Spinal cord (tissue), 9 donors: ENCODE measurements at regions not wholly inside any gene's neighbourhood (a gene's known extent, or its start where the extent isn't known, plus 50 kb on each side); places are given as distances from the start of the nearest gene placed in this dataset.

Experiments used
- DNase-seq, 6 donors: peaks; one replicate each; pipeline versions ENCODE4 v3.0.0 to v3.0.0-alpha.2; 2013 to 2015; ENCODE audit warnings: low spot score in 6 of 6, low read depth in 4 of 6
- H3K27ac ChIP-seq: one replicate; pipeline ENCODE4 v1.5.1; 2013; ENCODE audit warnings: low read depth, low read length, control low read depth
- H3K27me3 ChIP-seq: one replicate; pipeline ENCODE4 v1.6.1; 2013; ENCODE audit warnings: low read length; ENCODE audit not compliant: control insufficient read depth, insufficient read depth
- H3K36me3 ChIP-seq: one replicate; pipeline ENCODE4 v1.6.1; 2013; ENCODE audit warnings: low read length; ENCODE audit not compliant: control insufficient read depth, insufficient read depth
- H3K4me1 ChIP-seq: one replicate; pipeline ENCODE4 v1.6.1; 2013; ENCODE audit warnings: low read length; ENCODE audit not compliant: control insufficient read depth, insufficient read depth
- H3K4me3 ChIP-seq: one replicate; pipeline ENCODE4 v1.5.1; 2013; ENCODE audit warnings: low read depth, low read length, control low read depth
- H3K9me3 ChIP-seq: one replicate; pipeline ENCODE4 v1.6.1; 2013; ENCODE audit warnings: low read length; ENCODE audit not compliant: control insufficient read depth, insufficient read depth
- WGBS: methylation state at CpG from one replicate; pipeline ENCODE4 v1.1.5; 2013; ENCODE audit warnings: missing lambda C conversion rate; ENCODE audit not compliant: insufficient coverage; 5-methylcytosine and 5-hydroxymethylcytosine counted together
- donor health status: healthy.

DNA sequence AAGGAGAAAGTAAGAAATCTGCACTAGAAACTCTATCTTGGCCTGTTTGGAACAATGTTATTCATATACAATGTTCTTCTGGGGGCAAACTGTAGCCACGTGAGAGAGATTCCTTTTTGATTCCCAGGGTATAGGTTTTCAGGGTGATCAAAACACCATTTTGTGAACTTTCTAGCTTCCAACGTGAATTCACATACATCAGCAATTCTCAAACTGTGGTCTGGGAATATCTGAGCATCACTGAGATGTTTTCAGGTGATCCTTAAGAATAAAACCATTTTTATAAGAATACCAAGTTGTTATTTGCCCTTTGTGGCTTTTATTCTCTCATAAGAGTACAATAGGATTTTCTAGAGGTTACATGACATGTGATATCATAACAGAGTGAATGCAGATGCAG lies 66.9 kb upstream of the ATP1A1 start:
- Histone ChIP-seq H3K4me1 (no peaks in the 10 kb centered on the region), H3K27ac (no peak overlapping the region), H3K4me3 (no peak overlapping the region), H3K9me3 (no peaks in the 10 kb centered on the region), H3K27me3 (no peaks in the 10 kb centered on the region), H3K36me3 (no peaks in the 10 kb centered on the region)
- no CpG with 5 or more reads among the region's 2 CpGs for WGBS
- DNase-seq, result no peak

DNA sequence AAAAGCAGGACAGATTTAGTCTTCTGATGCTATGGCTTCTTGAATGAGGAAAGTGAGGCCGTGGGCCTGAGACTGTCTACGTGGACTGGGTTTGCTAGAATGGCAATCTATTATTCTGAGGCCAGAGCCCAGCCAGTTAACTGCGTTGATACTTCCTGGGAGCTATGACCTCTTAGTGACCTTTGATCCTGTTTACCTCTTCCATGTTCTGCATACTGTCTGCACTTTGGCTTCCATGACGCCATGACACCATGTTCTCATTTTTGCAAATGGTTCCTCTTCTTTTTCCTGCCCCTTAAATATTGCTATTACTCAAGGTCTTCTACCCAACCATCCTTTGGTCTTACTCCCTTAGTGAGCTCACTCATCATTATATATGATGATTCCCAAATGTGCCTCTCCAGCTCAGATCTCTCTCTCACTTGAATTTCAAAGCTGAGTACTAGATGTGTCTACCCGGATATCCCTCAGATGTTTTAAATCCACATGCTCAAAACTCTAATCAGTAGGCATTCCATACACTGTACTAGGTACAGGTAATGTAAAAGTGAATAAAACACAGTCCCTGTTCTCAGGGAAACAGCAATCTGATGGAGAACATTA lies 66.1 kb upstream of the ATP1A1 start:
- Histone ChIP-seq H3K27ac (no peak overlapping the region), H3K4me3 (no peak overlapping the region), H3K36me3 (no peaks in the 10 kb centered on the region), H3K27me3 (no peaks in the 10 kb centered on the region), H3K9me3 (no peaks in the 10 kb centered on the region), H3K4me1 (peaks cover 5% of the 10 kb centered on the region)
- DNase-seq, result no peak
- 84% methylated on average over 4 of the region's 5 CpGs for WGBS

DNA sequence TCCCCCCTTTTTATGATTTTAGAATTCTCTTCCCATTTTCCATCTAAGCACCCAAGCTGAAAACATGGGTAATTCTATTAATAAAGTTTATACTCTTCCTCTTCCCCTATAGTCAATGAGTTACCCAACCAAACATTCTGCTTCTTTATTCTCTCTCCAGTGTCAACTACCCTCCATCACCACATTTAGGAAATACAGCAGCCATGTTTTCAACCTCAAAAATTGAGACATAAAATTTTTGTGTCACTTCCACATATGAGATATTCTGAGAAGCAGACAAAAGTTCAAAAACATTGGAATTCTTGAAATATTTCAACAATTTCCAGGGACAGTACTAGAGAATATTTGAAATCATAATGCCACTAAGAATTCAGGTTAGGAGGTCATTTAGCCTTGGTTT lies 64.8 kb upstream of the ATP1A1 start:
- H3K36me3 ChIP-seq, result no peaks in the 10 kb centered on the region
- no peak for DNase-seq
- no peaks in the 10 kb centered on the region for H3K27me3 ChIP-seq
- no peaks in the 10 kb centered on the region for H3K9me3 ChIP-seq
- H3K4me1 ChIP-seq, result peaks cover 14% of the 10 kb centered on the region
- H3K4me3 ChIP-seq, result no peak overlapping the region
- H3K27ac ChIP-seq, result no peak overlapping the region

DNA sequence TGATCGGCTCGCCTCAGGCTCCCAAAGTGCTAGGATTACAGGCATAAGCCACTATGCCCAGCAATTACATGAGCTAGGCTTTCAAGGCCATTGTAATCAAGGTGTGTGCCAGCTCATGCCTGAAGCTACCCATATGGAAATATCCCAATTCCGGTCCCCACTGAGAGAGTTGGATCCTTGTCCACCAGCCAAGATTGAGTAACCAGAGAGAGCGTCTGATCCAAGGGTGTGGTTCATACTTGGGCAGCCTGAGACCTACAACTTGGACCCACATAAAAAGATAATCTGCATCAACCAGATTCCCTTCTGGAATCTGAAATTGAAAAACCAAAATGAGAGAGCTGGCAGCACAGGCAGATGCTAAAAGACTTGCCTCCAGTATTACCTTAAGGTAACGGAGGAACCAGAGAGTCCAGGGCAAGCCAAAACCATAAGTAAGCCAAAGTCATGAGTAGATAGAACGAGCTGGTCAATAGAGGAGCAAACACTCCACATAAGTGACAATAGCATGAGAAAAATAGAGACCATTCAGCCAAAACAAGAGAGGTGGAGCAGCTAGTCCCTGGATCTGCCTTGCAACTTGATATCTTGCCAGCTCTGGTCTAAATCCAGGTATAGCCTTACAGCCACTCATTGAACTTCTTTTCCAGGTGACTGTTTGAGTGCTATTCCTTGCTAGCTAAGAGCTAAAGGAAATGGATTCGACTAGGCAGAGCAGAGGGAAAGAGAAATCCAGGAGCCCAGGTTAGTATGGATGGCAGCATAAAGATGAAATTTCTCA lies 63.8 kb upstream of the ATP1A1 start:
- no peaks in the 10 kb centered on the region for H3K9me3 ChIP-seq
- H3K4me1 ChIP-seq, result peaks cover 14% of the 10 kb centered on the region
- no peak overlapping the region for H3K4me3 ChIP-seq
- H3K27ac ChIP-seq, result no peak overlapping the region
- DNase-seq, result no peak
- WGBS, result 90% methylated on average over 5 of the region's 7 CpGs
- H3K36me3 ChIP-seq, result no peaks in the 10 kb centered on the region
- H3K27me3 ChIP-seq, result no peaks in the 10 kb centered on the region

DNA sequence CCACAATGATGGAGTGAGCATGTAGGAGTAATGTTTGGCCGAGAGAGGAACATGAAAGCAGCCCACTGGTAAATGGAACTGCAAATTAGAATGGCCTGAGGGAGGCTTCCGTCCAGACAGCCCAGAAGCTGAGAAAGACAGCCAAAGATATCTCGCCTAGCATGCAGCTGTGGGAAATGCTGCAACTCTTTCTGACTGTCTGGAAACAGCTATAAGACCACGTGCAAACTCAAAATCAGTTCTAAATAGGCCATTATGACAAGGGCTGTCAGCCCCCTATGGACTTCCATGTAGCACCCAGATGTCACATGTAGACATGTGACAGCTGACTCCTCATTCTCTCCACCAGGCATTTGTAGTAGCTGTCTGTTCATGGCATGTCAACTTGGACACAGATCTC lies 62.9 kb upstream of the ATP1A1 start:
- H3K4me3 ChIP-seq, result no peak overlapping the region
- H3K9me3 ChIP-seq, result no peaks in the 10 kb centered on the region
- H3K36me3 ChIP-seq, result no peaks in the 10 kb centered on the region
- WGBS, result 66% methylated on average over 4 of the region's 4 CpGs
- no peak overlapping the region for H3K27ac ChIP-seq
- H3K27me3 ChIP-seq, result no peaks in the 10 kb centered on the region
- H3K4me1 ChIP-seq, result peaks cover 14% of the 10 kb centered on the region
- peak in 2 of 6 donors; percentile 24 to 46 for DNase-seq

DNA sequence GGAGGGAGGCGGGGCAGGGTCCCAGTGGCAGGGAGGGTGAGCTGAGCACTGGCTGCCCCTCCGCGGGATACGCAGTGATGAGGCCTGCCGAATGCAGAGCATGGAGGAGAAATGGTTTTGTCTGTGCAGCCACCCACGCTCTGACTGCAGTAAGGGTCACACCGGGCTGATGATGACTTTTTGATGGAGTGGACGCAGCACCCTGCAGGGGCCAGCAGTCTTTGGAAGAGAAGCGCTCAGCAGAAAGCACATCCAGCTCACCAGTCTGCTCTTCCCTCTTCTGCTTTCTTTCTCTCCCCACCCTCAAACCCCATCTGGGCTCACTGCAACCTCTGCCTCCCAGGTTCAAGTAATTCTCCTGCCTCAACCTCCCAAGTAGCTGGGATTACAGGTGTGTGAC lies 61.9 kb upstream of the ATP1A1 start:
- H3K9me3 ChIP-seq, result no peaks in the 10 kb centered on the region
- DNase-seq, result no peak
- peaks cover 14% of the 10 kb centered on the region for H3K4me1 ChIP-seq
- WGBS, result 89% methylated on average over 5 of the region's 9 CpGs
- H3K27ac ChIP-seq, result no peak overlapping the region
- H3K4me3 ChIP-seq, result no peak overlapping the region
- H3K36me3 ChIP-seq, result no peaks in the 10 kb centered on the region
- no peaks in the 10 kb centered on the region for H3K27me3 ChIP-seq

DNA sequence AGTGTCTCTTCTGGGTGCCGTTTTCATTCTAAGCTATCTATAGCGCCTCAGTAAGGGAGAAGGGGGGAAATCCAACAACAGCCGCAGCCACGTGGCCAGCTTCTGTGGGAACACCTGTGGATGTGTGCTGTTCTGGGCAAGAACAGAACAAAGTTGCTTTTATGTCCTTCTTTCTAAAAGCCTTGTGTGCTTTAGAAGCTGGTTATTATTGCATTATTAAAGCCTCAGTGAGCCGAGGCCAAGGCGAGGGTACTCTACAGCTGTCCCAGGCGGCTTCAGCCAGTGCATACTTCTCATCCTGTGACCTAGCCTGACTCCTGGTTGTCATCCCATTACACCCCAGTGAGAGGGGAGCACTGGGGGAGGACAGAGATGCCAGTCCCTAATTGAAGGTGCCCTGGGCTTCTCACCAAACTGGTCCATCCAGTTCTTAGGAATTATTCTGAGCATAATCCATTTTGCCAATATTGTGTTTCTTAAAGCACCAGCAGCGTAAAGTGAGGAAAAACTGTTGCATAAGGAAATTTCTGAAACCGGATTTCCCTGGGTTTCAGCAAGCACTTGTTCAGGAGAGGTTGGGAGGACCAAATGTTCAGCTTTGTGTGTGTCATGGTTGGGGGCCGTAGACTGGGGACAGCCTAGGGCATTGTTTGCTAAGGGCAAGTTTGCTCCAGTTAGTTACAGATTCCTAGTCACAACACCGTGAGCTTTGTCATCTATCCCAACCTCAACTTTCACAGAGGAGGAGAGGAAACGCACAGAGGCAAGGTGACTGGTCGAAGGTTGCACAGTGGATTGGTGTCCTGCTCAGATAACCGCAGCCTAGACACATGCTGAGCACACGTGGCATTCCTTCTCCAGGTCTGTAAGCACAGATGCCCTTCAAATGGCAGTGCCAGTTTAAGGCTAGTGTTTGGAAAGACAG lies 61.0 kb upstream of the ATP1A1 start:
- no peak overlapping the region for H3K27ac ChIP-seq

DNA sequence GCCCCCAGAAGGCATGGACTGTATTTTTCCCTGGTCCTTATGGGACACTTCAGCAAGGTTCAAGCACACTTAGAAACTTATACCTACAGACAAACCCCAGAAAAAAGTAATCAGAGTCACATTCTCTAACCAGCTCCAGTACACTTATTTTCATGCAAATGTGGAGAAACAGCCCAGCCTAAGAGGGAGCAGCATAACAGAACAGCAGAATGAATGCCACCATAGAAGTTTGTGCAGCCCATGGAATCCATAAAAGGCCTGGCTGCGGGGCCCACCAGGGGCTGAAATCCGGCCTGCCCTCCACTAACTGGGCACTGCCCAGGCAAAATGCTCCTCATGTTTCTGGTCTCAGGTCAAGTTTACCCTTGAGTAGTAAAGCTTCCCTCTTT lies 60.4 kb upstream of the ATP1A1 start:
- H3K4me3 ChIP-seq, result no peak overlapping the region
- no peak overlapping the region for H3K27ac ChIP-seq
- no peaks in the 10 kb centered on the region for H3K36me3 ChIP-seq
- 16% methylated on average over 2 of the region's 2 CpGs for WGBS
- no peak for DNase-seq
- peaks cover 14% of the 10 kb centered on the region for H3K4me1 ChIP-seq
- no peaks in the 10 kb centered on the region for H3K9me3 ChIP-seq
- H3K27me3 ChIP-seq, result no peaks in the 10 kb centered on the region

More for the DNA sequence above, 61.0 kb upstream of the ATP1A1 start:
- H3K4me1 ChIP-seq, result peaks cover 14% of the 10 kb centered on the region
- peak in 1 of 6 donors; percentile 32 for DNase-seq
- 64% methylated on average over 9 of the region's 15 CpGs for WGBS
- H3K4me3 ChIP-seq, result no peak overlapping the region
- no peaks in the 10 kb centered on the region for H3K27me3 ChIP-seq
- no peaks in the 10 kb centered on the region for H3K9me3 ChIP-seq
- no peaks in the 10 kb centered on the region for H3K36me3 ChIP-seq

DNA sequence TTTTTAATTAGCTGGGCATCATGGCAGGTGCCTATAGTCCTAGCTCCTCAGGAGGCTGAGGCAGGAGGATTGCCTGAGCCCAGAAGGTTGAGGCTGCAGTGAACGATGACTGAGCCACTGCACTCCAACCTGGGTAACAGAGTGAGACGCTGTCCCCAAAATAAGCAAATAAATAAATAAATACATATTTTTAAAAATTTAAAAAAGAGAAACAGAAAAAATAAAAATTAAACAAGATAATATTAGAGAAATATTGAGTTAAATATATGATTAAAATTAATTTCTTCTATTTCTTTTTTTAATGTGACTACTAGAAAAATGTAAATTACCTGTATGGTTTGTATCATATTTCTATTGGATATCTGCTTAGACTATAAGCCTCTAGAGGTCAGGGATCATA lies 59.3 kb upstream of the ATP1A1 start:
- DNase-seq, result no peak
- Histone ChIP-seq H3K4me3 (no peak overlapping the region), H3K4me1 (peaks cover 14% of the 10 kb centered on the region), H3K27me3 (no peaks in the 10 kb centered on the region), H3K36me3 (no peaks in the 10 kb centered on the region), H3K9me3 (no peaks in the 10 kb centered on the region), H3K27ac (no peak overlapping the region)
- WGBS, result no CpG with 5 or more reads among the region's 2 CpGs
